GM18870 (cell line): ENCODE measurements at regions not wholly inside any gene's neighbourhood (a gene's known extent, or its start where the extent isn't known, plus 50 kb on each side); places are given as distances from the start of the nearest gene placed in this dataset.
"Not testable (repeated sequence)": the region's sequence is repeated elsewhere in the genome, so short reads cannot be mapped to it uniquely, and the experiment has no call there.

ENCODE experiments used
- ATAC-seq: cut with Tn5 transposase; IDR thresholded peaks from one replicate; pipeline ENCODE4 v1.9.1; 2021; ENCODE audit warnings: moderate library complexity; ENCODE audit not compliant: unreplicated experiment

GRCh38 chr1:55463814-55464475 is 248.8 kb upstream of the USP24 start:
- no peak for ATAC-seq

GRCh38 chr1:55457874-55458273 is 242.7 kb upstream of the USP24 start:
- ATAC-seq, result no peak

- ATAC-seq, result no peak
Measured at GRCh38 chr1:55456971-55457370, 241.8 kb upstream of the USP24 start.

DNA sequence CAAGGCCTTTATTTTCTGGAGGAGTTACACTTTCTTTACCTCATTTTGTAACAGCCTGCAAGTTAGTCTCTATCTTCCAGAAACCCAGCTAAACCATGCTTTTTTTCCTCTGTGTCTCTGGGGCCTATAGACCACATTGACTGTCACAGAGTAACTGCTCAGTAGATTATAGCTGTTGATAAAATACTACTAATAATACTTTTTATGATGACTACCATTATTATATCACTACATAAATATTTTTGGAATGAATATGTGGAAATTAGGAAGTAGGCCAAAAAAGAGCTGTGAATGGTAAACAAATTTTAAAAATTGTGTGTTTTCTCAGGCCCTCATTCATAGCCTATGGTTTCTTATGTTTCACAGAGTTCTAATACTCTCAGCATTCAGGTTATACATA is 233.1 kb upstream of the USP24 start:
- ATAC-seq, result no peak

- no peak for ATAC-seq
Measured at GRCh38 chr1:55447488-55447887, 232.3 kb upstream of the USP24 start.

DNA sequence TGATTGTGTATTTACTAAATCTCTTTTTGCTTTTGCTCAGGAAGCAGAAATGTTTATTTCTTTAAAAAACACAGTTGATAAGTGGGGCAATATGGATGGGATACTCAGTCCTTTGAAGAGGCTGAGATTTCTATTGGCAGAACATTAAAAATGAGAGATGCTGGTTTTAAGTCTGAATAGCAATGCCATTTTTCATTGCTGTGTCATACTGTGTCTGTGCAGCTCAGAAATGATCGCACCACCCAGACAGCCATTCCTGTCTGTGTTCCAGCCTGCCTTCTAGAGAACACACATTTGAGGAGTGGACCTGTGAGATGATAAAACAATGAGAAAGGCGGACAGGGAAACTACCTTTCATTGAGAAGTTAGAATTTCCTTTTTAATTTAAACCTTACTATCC is 231.2 kb upstream of the USP24 start:
- no peak for ATAC-seq

GRCh38 chr1:55445416-55445815 is 230.3 kb upstream of the USP24 start:
- peak; percentile 91 for ATAC-seq

GRCh38 chr1:55444667-55445066 is 229.5 kb upstream of the USP24 start:
- ATAC-seq, result no peak

- no peak for ATAC-seq
Measured at GRCh38 chr1:55443175-55443915, 228.2 kb upstream of the USP24 start.

- ATAC-seq, result no peak
Measured at GRCh38 chr1:55441489-55441888, 226.3 kb upstream of the USP24 start.

GRCh38 chr1:55437692-55438091 is 222.5 kb upstream of the USP24 start:
- ATAC-seq, result no peak

DNA sequence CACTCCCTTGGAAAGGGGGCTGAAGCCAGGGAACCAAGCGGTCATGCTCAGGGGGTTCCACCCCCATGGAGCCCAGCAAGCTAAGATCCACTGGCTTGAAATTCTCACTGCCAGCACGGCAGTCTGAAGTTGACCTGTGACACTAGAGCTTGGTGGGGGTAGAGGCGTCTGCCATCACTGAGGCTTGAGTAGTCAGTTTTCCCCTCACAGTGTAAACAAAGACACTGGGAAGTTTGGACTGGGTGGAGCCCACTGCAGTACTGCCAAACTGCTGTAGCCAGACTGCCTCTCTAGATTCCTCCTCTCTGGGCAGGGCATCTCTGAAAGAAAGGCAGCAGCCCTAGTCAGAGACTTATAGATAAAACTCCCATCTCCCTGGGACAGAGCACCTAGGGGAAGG is 215.6 kb upstream of the USP24 start:
- ATAC-seq, result not testable (repeated sequence)

- not testable (repeated sequence) for ATAC-seq
Measured at GRCh38 chr1:55430206-55430605, 215.0 kb upstream of the USP24 start.

DNA sequence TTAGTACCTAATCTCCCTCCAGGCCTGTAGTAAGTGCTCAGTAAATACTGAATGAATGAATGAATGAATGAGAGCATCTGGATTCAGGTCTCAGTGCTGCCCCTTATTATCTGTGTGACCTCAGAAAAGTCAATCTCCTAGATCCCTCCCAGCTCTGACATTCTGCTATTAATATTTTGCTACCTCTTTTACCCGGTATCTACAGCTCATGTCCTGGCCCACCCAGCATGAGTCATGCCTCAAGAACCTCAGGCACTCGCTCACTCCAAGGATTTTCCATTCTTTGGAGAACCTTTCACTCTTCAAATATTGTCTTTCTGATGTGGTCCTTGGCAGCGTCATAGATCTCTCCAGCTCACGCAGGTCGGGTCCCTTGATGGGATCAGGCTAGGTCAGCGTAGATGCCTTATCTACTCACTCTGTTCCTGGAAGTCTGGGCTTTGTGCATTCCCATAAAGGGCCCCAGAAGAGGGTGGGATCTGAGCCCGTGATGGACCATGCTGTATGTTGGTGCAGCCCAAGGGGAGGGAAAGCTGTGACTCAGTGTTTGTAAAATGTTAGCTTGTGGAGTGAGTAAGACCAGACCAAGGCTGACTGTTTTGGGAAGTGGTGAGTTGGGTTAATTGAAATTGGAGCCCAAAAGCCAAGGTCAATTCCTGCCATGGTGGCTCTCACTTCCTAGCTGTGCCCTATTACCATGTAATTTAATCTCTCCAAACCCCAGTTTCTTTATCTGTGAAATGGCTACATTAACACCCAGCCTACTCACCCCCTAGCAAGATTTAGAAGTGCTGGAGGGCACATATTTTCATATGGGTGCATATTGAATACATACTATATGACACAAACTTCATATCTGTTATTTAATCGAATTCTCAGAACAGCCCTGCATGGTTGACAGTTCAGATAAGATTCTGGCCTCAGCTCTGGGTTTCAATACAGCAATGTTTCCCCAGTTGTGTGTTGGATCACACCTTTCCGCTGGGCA is 214.1 kb upstream of the USP24 start:
- no peak for ATAC-seq

GRCh38 chr1:55428231-55428630 is 213.1 kb upstream of the USP24 start:
- no peak for ATAC-seq

- no peak for ATAC-seq
Measured at GRCh38 chr1:55427606-55428005, 212.4 kb upstream of the USP24 start.

DNA sequence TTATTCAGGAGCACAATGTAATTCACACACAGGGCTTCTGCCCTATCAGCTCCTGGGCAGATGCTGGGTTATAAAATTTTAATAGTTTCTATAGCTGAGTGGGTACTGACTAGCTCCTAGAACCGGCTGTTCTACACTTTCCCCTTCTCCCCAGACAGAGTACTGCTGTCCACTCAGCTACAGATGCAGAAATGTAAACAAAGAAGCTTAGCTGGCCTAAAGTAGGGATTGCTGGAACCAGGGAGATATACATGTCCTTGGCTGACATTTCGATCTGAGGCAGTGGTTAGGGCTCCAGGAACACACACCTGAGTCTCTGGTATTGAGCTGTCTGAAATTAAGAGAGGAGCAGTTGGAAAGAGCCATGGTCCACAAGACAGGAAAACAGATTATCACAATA is 211.5 kb upstream of the USP24 start:
- no peak for ATAC-seq

GRCh38 chr1:55426156-55426555 is 211.0 kb upstream of the USP24 start:
- ATAC-seq, result no peak

- ATAC-seq, result no peak
Measured at GRCh38 chr1:55425310-55425930, 210.3 kb upstream of the USP24 start.

DNA sequence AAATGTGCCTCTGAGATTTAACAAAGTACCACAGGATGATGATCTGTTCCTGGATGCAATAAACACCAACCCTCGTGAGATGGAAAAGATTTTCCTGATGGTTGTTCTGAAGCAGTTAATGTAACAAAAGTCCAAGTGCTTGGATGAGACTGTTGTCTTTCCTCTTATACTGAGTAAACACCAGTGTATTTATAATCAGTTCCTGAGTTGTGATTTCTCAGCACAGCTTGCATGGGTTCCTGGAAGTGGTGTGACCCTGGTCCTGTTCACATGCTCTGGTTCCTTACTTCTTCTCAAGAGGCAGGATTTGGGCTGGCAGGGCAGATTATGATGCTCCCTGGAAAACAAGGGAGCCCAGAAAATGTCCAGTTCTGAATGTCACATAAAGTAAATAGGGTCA is 208.2 kb upstream of the USP24 start:
- ATAC-seq, result no peak
